Aorta (tissue), 5 donors: ENCODE measurements at regions not wholly inside any gene's neighbourhood (a gene's known extent, or its start where the extent isn't known, plus 50 kb on each side); places are given as distances from the start of the nearest gene placed in this dataset.

ENCODE experiments used
- ATAC-seq: fragments of 200-7000 bp; cut with Tn5 transposase; one replicate; pipeline ENCODE4 v1.9.1; 2022; ENCODE audit warnings: moderate library complexity; ENCODE audit not compliant: low FRiP score
- DNase-seq, 2 donors: peaks; one replicate each; pipeline ENCODE4 v3.0.0-alpha.2; 2020
- H3K27ac ChIP-seq, 2 donors: one replicate each; pipeline ENCODE4 v1.5.1; 2013; ENCODE audit warnings: low read length in 2 of 2, mild to moderate bottlenecking in 2 of 2, moderate library complexity in 2 of 2, control low read depth in 1 of 2, inconsistent platforms in 1 of 2, low read depth in 1 of 2
- H3K27me3 ChIP-seq, 2 donors: one replicate each; pipeline ENCODE4 v1.6.1; 2013; ENCODE audit warnings: control low read depth in 1 of 2, low read length in 1 of 2, mild to moderate bottlenecking in 1 of 2, moderate library complexity in 1 of 2; ENCODE audit not compliant: insufficient read depth in 2 of 2, control insufficient read depth in 1 of 2
- H3K36me3 ChIP-seq, 2 donors: one replicate each; pipeline ENCODE4 v1.6.1; 2013; ENCODE audit warnings: control low read depth in 1 of 2, low read length in 1 of 2, mild to moderate bottlenecking in 1 of 2; ENCODE audit not compliant: insufficient read depth in 2 of 2, control insufficient read depth in 1 of 2
- H3K4me1 ChIP-seq, 2 donors: one replicate each; pipeline ENCODE4 v1.6.1; 2013; ENCODE audit warnings: low read length in 2 of 2, control low read depth in 1 of 2, mild to moderate bottlenecking in 1 of 2, moderate library complexity in 1 of 2; ENCODE audit not compliant: insufficient read depth in 2 of 2, control insufficient read depth in 1 of 2
- H3K4me3 ChIP-seq, 2 donors: one replicate each; pipeline ENCODE4 v1.5.1; 2013; ENCODE audit warnings: low read length in 2 of 2, control low read depth in 1 of 2, mild to moderate bottlenecking in 1 of 2
- H3K9me3 ChIP-seq: one replicate; pipeline ENCODE4 v1.6.1; 2013; ENCODE audit warnings: mild to moderate bottlenecking, low read length; ENCODE audit not compliant: control insufficient read depth
- WGBS, 2 donors: extraction: QIAGEN DNeasy Blood & Tissue Kit; methylation state at CpG; one replicate each; pipeline ENCODE4 v1.1.7; 2013; 5-methylcytosine and 5-hydroxymethylcytosine counted together
- intact Hi-C, 2 donors: fragments of 100-400 bp; cut with DNase I; formaldehyde crosslinking; loops; one replicate each; pipeline versions ENCODE4 v1.14.2 to v1.15.0; 2022
- donor health status: healthy with polysubstance abuse.
- donor health status: Bipolar disorder and iron deficiency.
- donor health status: DM: no; HTN: no; CAD: no.
- donor health status: DM: no; HTN: no; CAD: no.
- donor health status: DM: yes; HTN: yes; CAD: no.

- intact Hi-C loops: no loop called here
- ATAC-seq (no peak), DNase-seq (no peak)
- H3K9me3 ChIP-seq: no peaks in the 10 kb centered on the region
- H3K36me3 ChIP-seq: no peaks in the 10 kb centered on the region
- peaks cover 0 to 2% of the 10 kb centered on the region in 2 donors for H3K4me1 ChIP-seq
- WGBS, 2 donors: 70 to 72% methylated on average over 5 of the region's 5 CpGs
- H3K27me3 ChIP-seq: no peaks in the 10 kb centered on the region
- no peak overlapping the region for H3K4me3 ChIP-seq
- no peak overlapping the region for H3K27ac ChIP-seq
Measured at GRCh38 chr4:57492251-57492878, 382.2 kb upstream of the IGFBP7 start.

GRCh38 chr4:57491388-57491787, 381.2 kb upstream of the IGFBP7 start:
- Histone ChIP-seq H3K4me1 (peaks cover 0 to 2% of the 10 kb centered on the region in 2 donors), H3K27ac (no peak overlapping the region), H3K27me3 (no peaks in the 10 kb centered on the region), H3K4me3 (no peak overlapping the region), H3K36me3 (no peaks in the 10 kb centered on the region), H3K9me3 (no peaks in the 10 kb centered on the region)
- intact Hi-C loops: no loop called here
- ATAC-seq: no peak
- DNase-seq: no peak
- 89 to 92% methylated on average over 3 of the region's 3 CpGs for WGBS, 2 donors

- intact Hi-C loops: no loop called here
- Histone ChIP-seq H3K36me3 (no peaks in the 10 kb centered on the region), H3K27ac (no peak overlapping the region), H3K4me3 (no peak overlapping the region), H3K27me3 (no peaks in the 10 kb centered on the region), H3K9me3 (no peaks in the 10 kb centered on the region), H3K4me1 (peaks cover 0 to 2% of the 10 kb centered on the region in 2 donors)
- 55% methylated on average over 4 of the region's 4 CpGs for WGBS, 2 donors
- ATAC-seq (no peak), DNase-seq (no peak)
Measured at GRCh38 chr4:57490520-57491255, 380.5 kb upstream of the IGFBP7 start.

GRCh38 chr4:57488366-57489162, 378.4 kb upstream of the IGFBP7 start:
- Histone ChIP-seq H3K9me3 (no peaks in the 10 kb centered on the region), H3K27me3 (no peaks in the 10 kb centered on the region), H3K4me1 (peaks cover 0 to 2% of the 10 kb centered on the region in 2 donors), H3K27ac (no peak overlapping the region), H3K36me3 (no peaks in the 10 kb centered on the region), H3K4me3 (no peak overlapping the region)
- DNase-seq: no peak
- no peak for ATAC-seq
- intact Hi-C loops: no loop called here
- 27 to 49% methylated on average over 3 of the region's 3 CpGs for WGBS, 2 donors

- Histone ChIP-seq H3K4me1 (no peaks in the 10 kb centered on the region), H3K36me3 (no peaks in the 10 kb centered on the region), H3K9me3 (no peaks in the 10 kb centered on the region), H3K4me3 (no peak overlapping the region), H3K27ac (no peak overlapping the region), H3K27me3 (no peaks in the 10 kb centered on the region)
- WGBS, 2 donors: 87 to 90% methylated on average over 1 of the region's 1 CpG
- intact Hi-C loops: no loop called here
- no peak for DNase-seq
- ATAC-seq: no peak
Measured at GRCh38 chr4:57475424-57475823, 365.2 kb upstream of the IGFBP7 start.

GRCh38 chr4:57465321-57466056, 355.3 kb upstream of the IGFBP7 start:
- 49 to 53% methylated on average over 6 of the region's 6 CpGs for WGBS, 2 donors
- Histone ChIP-seq H3K4me1 (no peaks in the 10 kb centered on the region), H3K9me3 (no peaks in the 10 kb centered on the region)

GRCh38 chr4:57462843-57463242, 352.7 kb upstream of the IGFBP7 start:
- no peak for DNase-seq
- no peaks in the 10 kb centered on the region for H3K27me3 ChIP-seq
- WGBS, 2 donors: 38 to 46% methylated on average over 1 of the region's 1 CpG
- intact Hi-C loops: no loop called here
- H3K4me3 ChIP-seq: no peak overlapping the region
- no peaks in the 10 kb centered on the region for H3K36me3 ChIP-seq
- no peaks in the 10 kb centered on the region for H3K4me1 ChIP-seq
- no peak overlapping the region for H3K27ac ChIP-seq
- H3K9me3 ChIP-seq: no peaks in the 10 kb centered on the region
- no peak for ATAC-seq

More at GRCh38 chr4:57465321-57466056, 355.3 kb upstream of the IGFBP7 start:
- H3K4me3 ChIP-seq: no peak overlapping the region
- no peaks in the 10 kb centered on the region for H3K27me3 ChIP-seq
- ATAC-seq (no peak), DNase-seq (no peak)
- intact Hi-C loops: no loop called here
- no peak overlapping the region for H3K27ac ChIP-seq
- no peaks in the 10 kb centered on the region for H3K36me3 ChIP-seq

GRCh38 chr4:57460967-57461366, 350.8 kb upstream of the IGFBP7 start:
- Histone ChIP-seq H3K9me3 (no peaks in the 10 kb centered on the region), H3K4me1 (no peaks in the 10 kb centered on the region), H3K36me3 (no peaks in the 10 kb centered on the region), H3K27ac (no peak overlapping the region), H3K4me3 (no peak overlapping the region), H3K27me3 (no peaks in the 10 kb centered on the region)
- intact Hi-C loops: no loop called here
- ATAC-seq (no peak), DNase-seq (no peak)
- WGBS, 2 donors: 37 to 61% methylated on average over 1 of the region's 1 CpG
